OCI-LY3 (cell line): ENCODE measurements at regions not wholly inside any gene's neighbourhood (a gene's known extent, or its start where the extent isn't known, plus 50 kb on each side); places are given as distances from the start of the nearest gene placed in this dataset.

Experiments
- CTCF ChIP-seq: fragments of 200-600, 300-600 bp; sonication (generic); IDR thresholded peaks from 2 replicates; pipeline ENCODE4 v1.5.1; 2014; ENCODE audit warnings: antibody characterized with exemption, low read length, low read depth
- EZH2phosphoT487 ChIP-seq: fragments of 200-600 bp; shearing (Covaris generic); IDR thresholded peaks from 2 replicates; pipeline ENCODE4 v1.6.1; 2018; ENCODE audit warnings: antibody characterized with exemption, mixed run types, low read depth

GRCh38 chr1:223482766-223483165, 89.6 kb downstream of the CCDC185 start:
- TF ChIP-seq CTCF (no peak), EZH2phosphoT487 (no peak)
